KBM-7 (cell line): ENCODE measurements at regions not wholly inside any gene's neighbourhood (a gene's known extent, or its start where the extent isn't known, plus 50 kb on each side); places are given as distances from the start of the nearest gene placed in this dataset.

Experiments
- DNase-seq: peaks from one replicate; pipeline ENCODE4 v3.0.0-alpha.2; 2015
- in situ Hi-C: fragments of 300-500 bp; cut with MboI; formaldehyde crosslinking; loops from 2 replicates; pipeline ENCODE4 v1.14.3; 2020; ENCODE audit warnings: low sequenced_read_pairs, low pct_unique_long_range_greater_than_20kb, mixed read lengths

GRCh38 chr1:98813738-98814309, 152.3 kb downstream of the SNX7 start:
- in situ Hi-C loops, result no loop called here
- DNase-seq, result no peak

- no peak for DNase-seq
- in situ Hi-C loops, result no loop called here
Observed at GRCh38 chr1:98817821-98818220, 156.3 kb downstream of the SNX7 start.

GRCh38 chr1:98821379-98821778, 159.9 kb downstream of the SNX7 start:
- in situ Hi-C loops, result no loop called here

GRCh38 chr1:98824736-98825135, 163.2 kb downstream of the SNX7 start:
- in situ Hi-C loops, result no loop called here
- peak; percentile 41 for DNase-seq

More at GRCh38 chr1:98821379-98821778, 159.9 kb downstream of the SNX7 start:
- no peak for DNase-seq

GRCh38 chr1:98827041-98827440, 165.5 kb downstream of the SNX7 start:
- DNase-seq, result no peak

GRCh38 chr1:98839840-98840239, 164.8 kb downstream of the PLPPR5 start:
- DNase-seq, result no peak
- in situ Hi-C loops, result no loop called here

More at GRCh38 chr1:98827041-98827440, 165.5 kb downstream of the SNX7 start:
- in situ Hi-C loops, result no loop called here
